ENCODE measurements at regions not wholly inside any gene's neighbourhood (a gene's known extent, or its start where the extent isn't known, plus 50 kb on each side); places are given as distances from the start of the nearest gene placed in this dataset.

GRCh38 chr17:13837417-13837816, 231.9 kb upstream of the COX10 start:
- no peak overlapping the region for H3K4me2 ChIP-seq (ENCODE audit: insufficient read depth in 1 of 2, low read depth in 2 of 2, low read length in 2 of 2)
- FAIRE-seq (no peak), DNase-seq (ENCODE audit: low read depth in 1 of 2, low spot score in 2 of 2) (no peak)
- WGBS, 2 experiments (ENCODE audit: extremely low coverage in 1 of 2, insufficient coverage in 1 of 2, insufficient read length in 1 of 2, insufficient replicate concordance in 2 of 2, low coverage in 1 of 2, low lambda C conversion rate in 2 of 2, missing lambda C conversion rate in 1 of 2): 91% methylated on average over 12 of the region's 12 CpGs; no CpG with 5 or more reads in 1 of the 2 experiments
- no peaks in the 10 kb centered on the region for H3K4me1 ChIP-seq (replicated peaks in 1 of 4; ENCODE audit: control insufficient read depth in 3 of 4, insufficient read depth in 4 of 4, low read length in 3 of 4)
- no peak overlapping the region for H2BK5ac ChIP-seq (ENCODE audit: low read depth, low read length)
- H3K4me3 ChIP-seq (ENCODE audit: extremely low read depth in 1 of 4, insufficient read depth in 2 of 4, low read depth in 3 of 4, low read length in 4 of 4): no peak overlapping the region
- no peak overlapping the region for H3K56ac ChIP-seq (replicated peaks; ENCODE audit: insufficient read length, low read depth, low read length)
- H3K9ac ChIP-seq (replicated peaks in 1 of 4; ENCODE audit: extremely low read depth in 1 of 4, low read depth in 3 of 4, low read length in 3 of 4): no peak overlapping the region
- H2AK5ac ChIP-seq (ENCODE audit: low read depth, low read length): no peak overlapping the region
- H3K18ac ChIP-seq (ENCODE audit: extremely low read depth, low read length): no peak overlapping the region
- POLR2A ChIA-PET (ENCODE audit: partially characterized antibody): no interaction called here
- H3K27me3 ChIP-seq (replicated peaks in 1 of 4; ENCODE audit: control insufficient read depth in 3 of 4, extremely low read depth in 1 of 4, insufficient read depth in 3 of 4, low read length in 3 of 4): no peaks in the 10 kb centered on the region
- no peak overlapping the region for H2BK120ac ChIP-seq (replicated peaks; ENCODE audit: low read depth, low read length)
- H3K23me2 ChIP-seq (ENCODE audit: low read depth, low read length): no peaks in the 10 kb centered on the region
- H2AFZ ChIP-seq (ENCODE audit: low read length): no peak overlapping the region
- no peak overlapping the region for H3K27ac ChIP-seq (ENCODE audit: low read depth, low read length)
- H3K23ac ChIP-seq (ENCODE audit: insufficient read length): no peak overlapping the region
- no peak overlapping the region for H3K14ac ChIP-seq (ENCODE audit: insufficient read length)
- no peaks in the 10 kb centered on the region for H3K36me3 ChIP-seq (ENCODE audit: control insufficient read depth in 2 of 4, insufficient read depth in 4 of 4, low read length in 3 of 4)
- H4K91ac ChIP-seq (replicated peaks; ENCODE audit: insufficient read length, low read length): no peak overlapping the region
- H2BK20ac ChIP-seq (ENCODE audit: low read length): no peak overlapping the region
- CTCF ChIA-PET (ENCODE audit: partially characterized antibody): no interaction called here
- no peak overlapping the region for H4K5ac ChIP-seq (ENCODE audit: insufficient read length, low read depth, low read length)
- no peaks in the 10 kb centered on the region for H3K79me1 ChIP-seq (ENCODE audit: low read depth, low read length)
- H4K20me1 ChIP-seq (replicated peaks in 1 of 2; ENCODE audit: control insufficient read depth in 1 of 2, insufficient read depth in 2 of 2, low read length in 2 of 2): no peaks in the 10 kb centered on the region
- no peak overlapping the region for H3K4ac ChIP-seq (replicated peaks; ENCODE audit: insufficient read length, low read depth, low read length)
- no peaks in the 10 kb centered on the region for H3K9me3 ChIP-seq (ENCODE audit: insufficient read depth in 2 of 2, low read depth in 1 of 2, low read length in 1 of 2)
- H3K79me2 ChIP-seq (ENCODE audit: control insufficient read depth in 1 of 2, insufficient read depth in 2 of 2, low read length in 2 of 2): no peaks in the 10 kb centered on the region
- H2BK15ac ChIP-seq (ENCODE audit: low read length): no peak overlapping the region
- no peak overlapping the region for H2BK12ac ChIP-seq (ENCODE audit: low read depth, low read length)
- no peak overlapping the region for H4K8ac ChIP-seq (ENCODE audit: extremely low read depth, insufficient read depth, low read length)
- TF ChIP-seq SIRT6 (IDR thresholded peaks at IDR 0.05; ENCODE audit: low read length) (no peak), GTF2F1 (IDR thresholded peaks at IDR 0.05; ENCODE audit: borderline replicate concordance, low read depth, low read length) (no peak), ZNF274 (IDR thresholded peaks at IDR 0.05; ENCODE audit: borderline replicate concordance, extremely low read depth, low read length) (no peak), GABPA (IDR thresholded peaks at IDR 0.05; ENCODE audit: borderline replicate concordance, insufficient read depth, low read length) (no peak), POLR2A (IDR thresholded peaks at IDR 0.05; ENCODE audit: control extremely low read depth in 1 of 2, low read depth in 2 of 2, low read length in 2 of 2) (no peak), KDM1A (IDR thresholded peaks at IDR 0.05; ENCODE audit: borderline replicate concordance, low read length) (no peak), SRF (IDR thresholded peaks at IDR 0.05; ENCODE audit: low read depth, low read length) (no peak), TBP (IDR thresholded peaks at IDR 0.05; ENCODE audit: low read depth, low read length) (no peak), EP300 (IDR thresholded peaks at IDR 0.05; ENCODE audit: borderline replicate concordance in 1 of 2, low read depth in 2 of 2, low read length in 2 of 2) (no peak)

Measured in H1 (cell line).